Endothelial cell of umbilical vein (primary cell): ENCODE measurements at regions not wholly inside any gene's neighbourhood (a gene's known extent, or its start where the extent isn't known, plus 50 kb on each side); places are given as distances from the start of the nearest gene placed in this dataset.
"Not testable (repeated sequence)": the region's sequence is repeated elsewhere in the genome, so short reads cannot be mapped to it uniquely, and the experiment has no call there.

Experiments
- BruUV-seq: library from RNA; stranded (reverse); fragments of 400-500 nt; replicated peaks from 2 replicates; lab custom pipeline; 2021; lab: Mats Ljungman, UMichigan
- CTCF ChIA-PET: fragments of 300-600, 350-600 bp; sonication (Branson Sonifier 250); formaldehyde crosslinking; loops from one replicate; lab custom pipeline; 2021; ENCODE audit warnings: antibody characterized with exemption, inconsistent platforms; lab: Charles Lee
- POLR2A ChIA-PET: fragments of 300-600, 350-600 bp; sonication (Branson Sonifier 250); formaldehyde crosslinking; loops from one replicate; lab custom pipeline; 2021; ENCODE audit warnings: antibody characterized with exemption, inconsistent platforms; lab: Charles Lee
- DNase-seq: peaks from one replicate; pipeline ENCODE4 v3.0.0-alpha.2; 2011; ENCODE audit warnings: low read depth, low spot score
- FAIRE-seq: peaks from 2 replicates; lab custom pipeline; 2011; peaks lifted over from hg19 to GRCh38; lab: Jason Lieb, UNC
- H2AFZ ChIP-seq: 2 replicates; pipeline ENCODE4 v1.6.0; 2012; ENCODE audit warnings: low read depth, low read length, control low read depth, inconsistent platforms
- H3K27ac ChIP-seq: 2 replicates; pipeline ENCODE4 v1.5.1; 2011; ENCODE audit warnings: low read depth, mild to moderate bottlenecking, control low read depth, low read length, moderate library complexity; ENCODE audit not compliant: insufficient read depth
- H3K27me3 ChIP-seq, 2 experiments: 2 replicates each; pipeline versions ENCODE4 v1.6.0 to v1.6.1; 2011; ENCODE audit warnings: low read length in 2 of 2, mixed read lengths in 1 of 2; ENCODE audit not compliant: control insufficient read depth in 2 of 2, insufficient read depth in 2 of 2
- H3K36me3 ChIP-seq, 2 experiments: 2 replicates in 1 of 2; 3 replicates in 1 of 2; pipeline ENCODE4 v1.5.1; 2011; ENCODE audit warnings: low read length in 2 of 2, mild to moderate bottlenecking in 1 of 2, moderate library complexity in 1 of 2; ENCODE audit not compliant: control insufficient read depth in 2 of 2, insufficient read depth in 2 of 2; ENCODE audit errors: extremely low read depth in 1 of 2
- H3K4me1 ChIP-seq: 3 replicates; pipeline ENCODE4 v1.5.1; 2011; ENCODE audit warnings: mild to moderate bottlenecking, low read length; ENCODE audit not compliant: control insufficient read depth, insufficient read depth; ENCODE audit errors: extremely low read depth
- H3K4me2 ChIP-seq: 2 replicates; pipeline ENCODE4 v1.6.1; 2011; ENCODE audit warnings: low read length, control low read depth, mixed read lengths; ENCODE audit not compliant: insufficient read depth
- H3K4me3 ChIP-seq, 3 experiments: fragments of 200-600 bp in 1 of 3; sonication (generic), shearing (Covaris generic) in 1 of 3; replicated peaks in 1 of 3; 2 replicates each; pipeline ENCODE4 v1.5.1; 2011 to 2016; ENCODE audit warnings: control low read depth in 3 of 3, low read length in 3 of 3, mild to moderate bottlenecking in 2 of 3, inconsistent platforms in 1 of 3, low read depth in 1 of 3, moderate library complexity in 1 of 3; ENCODE audit not compliant: insufficient read depth in 1 of 3
- H3K79me2 ChIP-seq: 2 replicates; pipeline ENCODE4 v1.6.0; 2012; ENCODE audit warnings: low read length, inconsistent platforms; ENCODE audit not compliant: control insufficient read depth, insufficient read depth
- H3K9ac ChIP-seq: replicated peaks from 2 replicates; pipeline ENCODE3; 2011; ENCODE audit warnings: low read length, control low read depth; ENCODE audit not compliant: insufficient read depth; ENCODE audit errors: extremely low read depth
- H3K9me1 ChIP-seq: replicated peaks from 3 replicates; pipeline ENCODE4 v1.6.0; 2011; ENCODE audit warnings: mild to moderate bottlenecking, low read length; ENCODE audit not compliant: control insufficient read depth, insufficient read depth; ENCODE audit errors: extremely low read depth
- H3K9me3 ChIP-seq: replicated peaks from 2 replicates; pipeline ENCODE4 v1.5.1; 2012; ENCODE audit warnings: low read length, inconsistent platforms; ENCODE audit not compliant: control insufficient read depth, insufficient read depth
- H4K20me1 ChIP-seq: replicated peaks from 2 replicates; pipeline ENCODE3; 2011; ENCODE audit warnings: mild to moderate bottlenecking, low read length; ENCODE audit not compliant: control insufficient read depth, insufficient read depth; ENCODE audit errors: extremely low read depth
- CTCF ChIP-seq, 2 donors: IDR thresholded peaks; 1 replicate in 1 of 2; 2 replicates in 1 of 2; pipeline ENCODE4 v1.5.1; 2011; ENCODE audit warnings: low read length in 2 of 2, mild to moderate bottlenecking in 2 of 2, moderate library complexity in 2 of 2, control low read depth in 1 of 2, inconsistent platforms in 1 of 2, low read depth in 1 of 2; ENCODE audit not compliant: insufficient read depth in 1 of 2; ENCODE audit errors: extremely low read depth in 1 of 2
- EZH2 ChIP-seq: IDR thresholded peaks from 2 replicates; pipeline ENCODE4 v1.6.1; 2012; ENCODE audit warnings: borderline replicate concordance, low read depth, mild to moderate bottlenecking, moderate library complexity, low read length, inconsistent platforms; ENCODE audit not compliant: severe bottlenecking
- FOS ChIP-seq: IDR thresholded peaks from 2 replicates; pipeline ENCODE4 v1.6.1; 2011; ENCODE audit warnings: mild to moderate bottlenecking, low read length, moderate library complexity, borderline replicate concordance; ENCODE audit not compliant: insufficient read depth
- GATA2 ChIP-seq: IDR thresholded peaks from 2 replicates; pipeline ENCODE4 v1.7.0; 2011; ENCODE audit warnings: low read depth, mild to moderate bottlenecking, moderate library complexity, mixed read lengths, low read length; ENCODE audit not compliant: insufficient read length, insufficient read depth
- JUN ChIP-seq: IDR thresholded peaks from 2 replicates; pipeline ENCODE4 v1.6.1; 2011; ENCODE audit warnings: borderline replicate concordance, low read depth; ENCODE audit not compliant: insufficient read length, insufficient read depth
- MAX ChIP-seq: IDR thresholded peaks from 2 replicates; pipeline ENCODE4 v1.6.1; 2011; ENCODE audit not compliant: insufficient read depth, insufficient read length
- MYC ChIP-seq: IDR thresholded peaks from one replicate; pipeline ENCODE4 v1.6.1; 2011; ENCODE audit warnings: mild to moderate bottlenecking, low read depth, low read length
- POLR2A ChIP-seq: IDR thresholded peaks from 2 replicates; pipeline ENCODE4 v1.6.1; 2012; ENCODE audit warnings: low read depth, mild to moderate bottlenecking, control low read depth, low read length
- POLR2AphosphoS5 ChIP-seq: IDR thresholded peaks from 2 replicates; pipeline ENCODE4 v1.6.1; 2012; ENCODE audit warnings: low read depth, mild to moderate bottlenecking, control low read depth, low read length, moderate library complexity; ENCODE audit not compliant: insufficient read depth
- dilution Hi-C: fragments of 300-500 bp; cut with MboI; formaldehyde crosslinking; loops from one replicate; pipeline ENCODE4 v1.15.0; 2019; ENCODE audit warnings: low sequenced_read_pairs; ENCODE audit not compliant: extremely low pct_ligation_motif_present
- intact Hi-C: fragments of 100-400 bp; cut with micrococcal nuclease; formaldehyde crosslinking; loops from one replicate; pipeline ENCODE4 v1.10.0; 2022

GRCh38 chr6:63514488-63515173 is 57.6 kb upstream of the LOC128125822 start:
- H3K9me1 ChIP-seq = no peaks in the 10 kb centered on the region
- no peaks in the 10 kb centered on the region for H3K79me2 ChIP-seq
- H3K27ac ChIP-seq = no peak overlapping the region
- TF ChIP-seq JUN = no peak
- no peak for TF ChIP-seq GATA2
- no peak for TF ChIP-seq POLR2AphosphoS5
- TF ChIP-seq EZH2 = no peak
- no peak for TF ChIP-seq MAX
- TF ChIP-seq POLR2A = no peak
- no peak for TF ChIP-seq MYC
- TF ChIP-seq CTCF (IDR thresholded peaks at IDR 0.05; ENCODE audit: extremely low read depth in 1 of 2, insufficient read depth in 1 of 2, low read depth in 1 of 2, low read length in 2 of 2) = no peak
- TF ChIP-seq FOS = no peak
- H3K9me3 ChIP-seq = no peaks in the 10 kb centered on the region
- H2AFZ ChIP-seq = no peak overlapping the region
- BruUV-seq = no TSS peak
- ChIA-PET CTCF (no interaction called here), POLR2A (no interaction called here)
- H3K4me3 ChIP-seq = no peak overlapping the region
- DNase-seq (no peak), FAIRE-seq (no peak)
- no peaks in the 10 kb centered on the region for H3K4me1 ChIP-seq
- H4K20me1 ChIP-seq = no peaks in the 10 kb centered on the region
- no peak overlapping the region for H3K4me2 ChIP-seq
- intact Hi-C loops = no loop called here
- no peaks in the 10 kb centered on the region for H3K27me3 ChIP-seq
- H3K36me3 ChIP-seq = no peaks in the 10 kb centered on the region
- dilution Hi-C loops = no loop called here
- no peak overlapping the region for H3K9ac ChIP-seq

- H3K27me3 ChIP-seq, FAIRE-seq, H4K20me1 ChIP-seq, CTCF ChIA-PET, DNase-seq, H3K79me2 ChIP-seq, H3K36me3 ChIP-seq, H3K9me3 ChIP-seq, H2AFZ ChIP-seq, H3K9ac ChIP-seq, BruUV-seq, dilution Hi-C loops, H3K4me1 ChIP-seq, POLR2A ChIA-PET, intact Hi-C loops, H3K4me3 ChIP-seq, H3K27ac ChIP-seq, H3K4me2 ChIP-seq, H3K9me1 ChIP-seq: not testable (repeated sequence)
Measured at GRCh38 chr6:63515227-63515626, 57.1 kb upstream of the LOC128125822 start.
